Sigmoid colon (tissue), 4 donors: ENCODE measurements at regions not wholly inside any gene's neighbourhood (a gene's known extent, or its start where the extent isn't known, plus 50 kb on each side); places are given as distances from the start of the nearest gene placed in this dataset.
"Not testable (repeated sequence)": the region's sequence is repeated elsewhere in the genome, so short reads cannot be mapped to it uniquely, and the experiment has no call there.

Experiments used
- CTCF ChIP-seq, 4 experiments: fragments of 450-650 bp in 3 of 4; fragments of 200-600 bp in 1 of 4; IDR thresholded peaks; one replicate each; pipeline ENCODE4 v1.5.1; 2016 to 2019; ENCODE audit warnings: antibody characterized with exemption in 4 of 4, mild to moderate bottlenecking in 3 of 4, moderate library complexity in 2 of 4
- EP300 ChIP-seq, 4 donors: sonication (generic); formaldehyde crosslinking; IDR thresholded peaks; one replicate each; pipeline ENCODE4 v1.6.1; 2017; ENCODE audit warnings: antibody characterized with exemption in 4 of 4
- POLR2A ChIP-seq, 2 donors: fragments of 450-650 bp; IDR thresholded peaks; one replicate each; pipeline ENCODE4 v1.6.1; 2016; ENCODE audit warnings: antibody characterized with exemption in 2 of 2, mild to moderate bottlenecking in 2 of 2, moderate library complexity in 2 of 2
- POLR2AphosphoS5 ChIP-seq, 4 donors: sonication (generic); formaldehyde crosslinking; IDR thresholded peaks; one replicate each; pipeline ENCODE4 v1.6.1; 2017; ENCODE audit warnings: antibody characterized with exemption in 4 of 4

- not testable (repeated sequence) for TF ChIP-seq POLR2AphosphoS5, CTCF, POLR2A, EP300 (IDR thresholded peaks at IDR 0.05)
These were observed 127.4 kb upstream of the KIF5B start for GRCh38 chr10:32183652-32184051.
